GM12864 (cell line): ENCODE measurements at regions not wholly inside any gene's neighbourhood (a gene's known extent, or its start where the extent isn't known, plus 50 kb on each side); places are given as distances from the start of the nearest gene placed in this dataset.

Experiments
- DNase-seq: peaks from one replicate; pipeline ENCODE4 v3.0.0-alpha.2; 2011; ENCODE audit warnings: low read depth
- H3K4me3 ChIP-seq: 2 replicates; pipeline ENCODE4 v1.5.1; 2011; ENCODE audit warnings: mild to moderate bottlenecking, low read depth, low read length, control low read depth
- TF ChIP-seq, protein P1 (sequence below): IDR thresholded peaks from 2 replicates; pipeline ENCODE4 v1.5.1; 2011; ENCODE audit warnings: low read depth, mild to moderate bottlenecking, moderate library complexity, low read length, control low read depth, inconsistent platforms; ENCODE audit errors: missing control alignments

- TF ChIP-seq, protein P1, sequence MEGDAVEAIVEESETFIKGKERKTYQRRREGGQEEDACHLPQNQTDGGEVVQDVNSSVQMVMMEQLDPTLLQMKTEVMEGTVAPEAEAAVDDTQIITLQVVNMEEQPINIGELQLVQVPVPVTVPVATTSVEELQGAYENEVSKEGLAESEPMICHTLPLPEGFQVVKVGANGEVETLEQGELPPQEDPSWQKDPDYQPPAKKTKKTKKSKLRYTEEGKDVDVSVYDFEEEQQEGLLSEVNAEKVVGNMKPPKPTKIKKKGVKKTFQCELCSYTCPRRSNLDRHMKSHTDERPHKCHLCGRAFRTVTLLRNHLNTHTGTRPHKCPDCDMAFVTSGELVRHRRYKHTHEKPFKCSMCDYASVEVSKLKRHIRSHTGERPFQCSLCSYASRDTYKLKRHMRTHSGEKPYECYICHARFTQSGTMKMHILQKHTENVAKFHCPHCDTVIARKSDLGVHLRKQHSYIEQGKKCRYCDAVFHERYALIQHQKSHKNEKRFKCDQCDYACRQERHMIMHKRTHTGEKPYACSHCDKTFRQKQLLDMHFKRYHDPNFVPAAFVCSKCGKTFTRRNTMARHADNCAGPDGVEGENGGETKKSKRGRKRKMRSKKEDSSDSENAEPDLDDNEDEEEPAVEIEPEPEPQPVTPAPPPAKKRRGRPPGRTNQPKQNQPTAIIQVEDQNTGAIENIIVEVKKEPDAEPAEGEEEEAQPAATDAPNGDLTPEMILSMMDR, result no peak
These were observed 183.5 kb upstream of the EOMES start for GRCh38 chr3:27905625-27906024.

DNA sequence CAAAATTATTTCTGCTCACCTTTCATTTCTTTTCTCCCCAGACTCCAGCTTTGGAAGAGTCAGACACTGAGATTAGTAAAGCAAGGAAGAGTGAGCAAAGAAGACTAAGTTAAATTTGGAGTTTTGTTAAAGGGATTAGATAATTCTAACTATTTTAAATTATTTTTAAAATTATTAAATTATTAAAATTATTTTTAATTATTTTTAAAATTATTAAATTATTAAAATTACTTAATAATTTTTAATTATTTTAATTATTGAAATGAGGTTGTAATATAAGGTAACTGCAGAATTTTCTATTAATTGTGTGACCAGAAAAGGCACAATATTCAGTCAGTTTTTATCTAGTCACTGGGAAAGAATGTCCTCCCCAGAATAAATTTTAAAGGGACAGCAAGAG, 185.0 kb upstream of the EOMES start:
- H3K4me3 ChIP-seq, result no peak overlapping the region
- no peak for DNase-seq
- TF ChIP-seq, protein P1, result no peak

More at GRCh38 chr3:27905625-27906024, 183.5 kb upstream of the EOMES start:
- H3K4me3 ChIP-seq, result no peak overlapping the region
- DNase-seq, result no peak

DNA sequence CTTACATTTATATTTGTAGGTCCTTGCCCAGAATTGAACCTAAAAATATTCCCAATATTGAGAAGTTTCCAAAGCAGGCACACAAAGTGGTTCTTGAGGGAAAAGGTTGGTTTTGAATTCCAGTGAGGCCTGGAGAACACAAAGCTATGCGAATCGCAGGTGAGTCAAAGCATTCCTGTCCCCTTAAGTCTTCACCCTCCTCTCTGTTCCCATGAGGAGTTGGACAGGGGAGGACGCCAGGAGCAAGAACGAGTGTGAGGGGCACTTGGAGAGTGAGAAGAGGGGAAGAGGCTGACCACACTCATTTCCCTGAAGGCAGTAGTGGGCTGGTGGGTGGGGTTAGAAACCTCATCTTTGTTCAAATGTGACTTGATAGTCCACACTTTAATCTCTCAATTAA, 185.8 kb upstream of the EOMES start:
- DNase-seq, result no peak
- TF ChIP-seq, protein P1, result no peak
- H3K4me3 ChIP-seq, result no peak overlapping the region

DNA sequence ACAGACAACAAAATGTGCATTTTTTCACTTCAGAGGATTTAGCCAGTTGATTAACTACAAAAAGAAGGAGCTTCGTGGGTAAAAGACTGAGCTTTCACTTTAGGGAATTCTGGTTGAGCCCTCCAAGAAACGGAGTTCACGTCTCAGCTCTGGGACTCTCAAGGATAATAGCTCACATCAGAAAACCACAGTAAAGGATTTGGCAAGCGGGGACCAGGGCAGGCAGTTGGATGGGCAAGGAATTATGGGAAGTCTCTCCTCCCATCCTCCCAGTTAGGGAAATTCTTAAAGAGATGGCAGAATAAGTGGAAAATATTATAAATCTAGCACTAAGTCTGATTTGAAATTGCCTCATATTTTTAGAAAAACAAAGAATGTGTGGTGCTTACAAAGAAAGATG, 188.3 kb upstream of the EOMES start:
- no peak for DNase-seq
- TF ChIP-seq, protein P1, result no peak
- no peak overlapping the region for H3K4me3 ChIP-seq

DNA sequence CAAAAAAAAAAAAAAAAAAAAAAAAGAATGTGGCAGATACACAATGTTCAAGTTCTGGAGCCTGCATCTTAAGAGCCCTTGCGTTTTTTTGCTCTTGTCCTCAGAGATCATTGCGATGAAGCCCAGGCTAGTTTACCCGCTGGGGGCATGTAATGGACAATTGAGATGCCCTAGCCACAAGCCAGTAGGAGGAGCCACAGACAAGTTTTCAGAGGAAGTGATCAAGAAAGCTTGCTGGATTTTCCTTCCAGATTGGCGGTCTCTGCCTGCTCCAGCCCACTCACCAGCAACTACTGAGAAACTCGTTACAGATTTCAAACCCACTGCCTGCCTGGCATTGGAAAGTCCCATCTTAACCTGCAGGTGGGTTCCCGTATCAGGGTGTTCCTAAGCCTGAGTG, 192.1 kb upstream of the EOMES start:
- H3K4me3 ChIP-seq, result no peak overlapping the region
- DNase-seq, result no peak
- TF ChIP-seq, protein P1, result peak; percentile 4

DNA sequence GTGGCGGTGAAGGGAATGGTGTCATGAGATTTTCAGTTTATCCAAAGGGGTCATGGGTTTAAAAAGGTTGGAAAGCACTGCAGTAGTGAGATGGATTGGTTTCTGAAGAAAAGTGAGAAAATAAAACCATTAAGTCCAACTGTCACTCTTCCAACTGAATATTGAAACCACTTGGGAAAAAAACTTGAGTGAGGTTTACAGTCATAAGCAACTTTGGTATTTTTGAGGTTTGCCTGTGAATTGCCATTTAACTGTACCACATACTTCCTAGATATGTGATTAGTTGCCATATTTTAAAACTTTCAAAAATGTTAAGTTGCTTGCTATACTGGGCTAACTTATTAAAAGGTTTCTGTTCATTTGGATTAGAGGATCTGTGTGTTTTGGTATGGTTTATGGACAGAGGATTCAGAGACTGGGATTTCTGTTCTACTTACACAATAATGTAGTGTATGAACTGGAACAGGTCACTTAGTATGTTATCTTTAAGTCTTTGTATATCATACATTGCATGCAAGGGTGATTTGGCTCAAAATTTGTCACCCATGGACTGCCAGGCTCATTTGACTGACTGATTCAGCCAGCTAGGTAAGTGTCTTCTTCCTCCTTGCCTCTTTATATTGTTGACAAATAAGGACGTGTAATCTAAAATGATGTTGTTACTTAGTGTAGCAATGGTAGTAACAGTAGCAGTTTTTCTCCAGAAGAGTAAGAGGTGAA, 201.4 kb upstream of the EOMES start:
- no peak overlapping the region for H3K4me3 ChIP-seq
- TF ChIP-seq, protein P1, result no peak
- no peak for DNase-seq

DNA sequence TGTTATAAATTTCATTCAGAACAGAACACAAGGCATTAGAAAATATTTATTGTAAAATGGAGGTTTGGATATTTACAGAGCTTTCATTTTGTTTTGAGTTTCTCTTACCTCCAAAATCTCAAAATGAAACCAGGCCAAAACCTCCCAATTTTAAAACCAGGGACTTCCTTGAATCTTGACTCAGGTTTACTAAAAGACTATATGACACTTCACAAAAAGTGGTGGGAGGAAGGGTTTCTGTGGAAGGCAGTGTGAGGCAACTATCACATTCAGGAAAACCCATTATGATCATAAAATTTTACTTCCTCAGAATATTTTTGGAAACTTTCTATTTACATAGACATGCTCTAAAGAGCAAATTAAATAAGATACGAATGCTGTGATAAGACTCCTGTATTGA, 205.8 kb upstream of the EOMES start:
- DNase-seq, result no peak
- TF ChIP-seq, protein P1, result no peak
- H3K4me3 ChIP-seq, result no peak overlapping the region
